Body of pancreas (tissue), 4 donors: ENCODE measurements at regions not wholly inside any gene's neighbourhood (a gene's known extent, or its start where the extent isn't known, plus 50 kb on each side); places are given as distances from the start of the nearest gene placed in this dataset.

ENCODE experiments used
- ATAC-seq: fragments of 150-250 bp; one replicate; pipeline ENCODE4 v1.9.1; 2016
- DNase-seq, 4 donors: peaks; one replicate each; pipeline ENCODE4 v3.0.0-alpha.2; 2019
- H3K27ac ChIP-seq, 4 donors: fragments of 200-600 bp; sonication (generic); 1 replicate in 3 of 4; 2 replicates in 1 of 4; pipeline versions ENCODE4 v1.5.1 to v1.6.1; 2016 to 2019; ENCODE audit warnings: mild to moderate bottlenecking in 1 of 4, mixed read lengths in 1 of 4, moderate library complexity in 1 of 4
- H3K27me3 ChIP-seq, 2 donors: fragments of 200-600 bp; sonication (generic); one replicate each; pipeline ENCODE4 v1.6.0; 2016; ENCODE audit warnings: mild to moderate bottlenecking in 1 of 2
- H3K36me3 ChIP-seq, 2 donors: fragments of 200-600 bp; sonication (generic); replicated peaks in 1 of 2; 2 replicates each; pipeline ENCODE4 v1.5.1; 2016; ENCODE audit warnings: low read depth in 2 of 2; ENCODE audit not compliant: insufficient read depth in 1 of 2
- H3K4me1 ChIP-seq: fragments of 200-600 bp; sonication (generic); one replicate; pipeline ENCODE4 v1.6.0; 2016
- H3K4me3 ChIP-seq, 2 donors: fragments of 200-600 bp; sonication (generic); 1 replicate in 1 of 2; 2 replicates in 1 of 2; pipeline ENCODE4 v1.5.1; 2016 to 2019
- H3K9me3 ChIP-seq, 3 donors: fragments of 200-600 bp; sonication (generic); 1 replicate in 2 of 3; 2 replicates in 1 of 3; pipeline ENCODE4 v1.5.1; 2016
- POLR2A ChIP-seq, 3 donors: fragments of 450-650 bp; IDR thresholded peaks; one replicate each; pipeline ENCODE4 v1.6.1; 2016; ENCODE audit warnings: antibody characterized with exemption in 3 of 3, mild to moderate bottlenecking in 2 of 3
- WGBS, 2 donors: methylation state at CpG; one replicate each; pipeline ENCODE4 v1.1.5; 2017; 5-methylcytosine and 5-hydroxymethylcytosine counted together
- intact Hi-C: fragments of 100-400 bp; cut with DNase I; formaldehyde crosslinking; loops from one replicate; pipeline ENCODE4 v1.15.1; 2023
- TF ChIP-seq, protein P1 (sequence below), 7 experiments: fragments of 450-650 bp in 4 of 7; fragments of 200-600 bp in 3 of 7; sonication (generic) in 3 of 7; IDR thresholded peaks; one replicate each; pipeline ENCODE4 v1.5.1; 2016 to 2019; ENCODE audit warnings: antibody characterized with exemption in 7 of 7

DNA sequence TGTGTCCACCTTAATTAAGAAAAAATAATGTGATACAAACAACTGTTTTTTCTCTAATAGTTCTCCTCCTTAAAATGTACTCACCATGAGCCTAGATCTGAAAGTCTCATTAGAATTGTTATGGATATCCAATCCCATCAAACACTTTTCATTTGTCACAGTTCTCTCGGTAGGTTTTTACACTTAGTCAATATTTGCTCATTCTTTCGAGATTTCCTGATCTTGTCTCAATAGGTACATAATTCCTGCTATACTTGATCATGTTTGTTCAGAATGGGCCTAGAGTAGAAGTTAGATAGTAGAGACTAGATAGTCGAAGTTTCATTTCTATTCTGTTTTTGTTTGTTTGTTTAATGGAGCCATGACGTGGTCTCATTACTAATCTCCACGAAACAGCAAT, 2005.7 kb downstream of the NCAM2 start:
- Histone ChIP-seq H3K4me1 (no peaks in the 10 kb centered on the region), H3K9me3 (no peaks in the 10 kb centered on the region), H3K27me3 (no peaks in the 10 kb centered on the region), H3K4me3 (no peak overlapping the region), H3K36me3 (no peaks in the 10 kb centered on the region), H3K27ac (no peak overlapping the region)
- ATAC-seq = no peak
- no peak for DNase-seq
- WGBS, 2 donors = 17 to 26% methylated on average over 5 of the region's 5 CpGs
- TF ChIP-seq, protein P1, sequence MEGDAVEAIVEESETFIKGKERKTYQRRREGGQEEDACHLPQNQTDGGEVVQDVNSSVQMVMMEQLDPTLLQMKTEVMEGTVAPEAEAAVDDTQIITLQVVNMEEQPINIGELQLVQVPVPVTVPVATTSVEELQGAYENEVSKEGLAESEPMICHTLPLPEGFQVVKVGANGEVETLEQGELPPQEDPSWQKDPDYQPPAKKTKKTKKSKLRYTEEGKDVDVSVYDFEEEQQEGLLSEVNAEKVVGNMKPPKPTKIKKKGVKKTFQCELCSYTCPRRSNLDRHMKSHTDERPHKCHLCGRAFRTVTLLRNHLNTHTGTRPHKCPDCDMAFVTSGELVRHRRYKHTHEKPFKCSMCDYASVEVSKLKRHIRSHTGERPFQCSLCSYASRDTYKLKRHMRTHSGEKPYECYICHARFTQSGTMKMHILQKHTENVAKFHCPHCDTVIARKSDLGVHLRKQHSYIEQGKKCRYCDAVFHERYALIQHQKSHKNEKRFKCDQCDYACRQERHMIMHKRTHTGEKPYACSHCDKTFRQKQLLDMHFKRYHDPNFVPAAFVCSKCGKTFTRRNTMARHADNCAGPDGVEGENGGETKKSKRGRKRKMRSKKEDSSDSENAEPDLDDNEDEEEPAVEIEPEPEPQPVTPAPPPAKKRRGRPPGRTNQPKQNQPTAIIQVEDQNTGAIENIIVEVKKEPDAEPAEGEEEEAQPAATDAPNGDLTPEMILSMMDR (IDR thresholded peaks at IDR 0.05) = no peak
- no peak for TF ChIP-seq POLR2A (IDR thresholded peaks at IDR 0.05)
- intact Hi-C loops = no loop called here

DNA sequence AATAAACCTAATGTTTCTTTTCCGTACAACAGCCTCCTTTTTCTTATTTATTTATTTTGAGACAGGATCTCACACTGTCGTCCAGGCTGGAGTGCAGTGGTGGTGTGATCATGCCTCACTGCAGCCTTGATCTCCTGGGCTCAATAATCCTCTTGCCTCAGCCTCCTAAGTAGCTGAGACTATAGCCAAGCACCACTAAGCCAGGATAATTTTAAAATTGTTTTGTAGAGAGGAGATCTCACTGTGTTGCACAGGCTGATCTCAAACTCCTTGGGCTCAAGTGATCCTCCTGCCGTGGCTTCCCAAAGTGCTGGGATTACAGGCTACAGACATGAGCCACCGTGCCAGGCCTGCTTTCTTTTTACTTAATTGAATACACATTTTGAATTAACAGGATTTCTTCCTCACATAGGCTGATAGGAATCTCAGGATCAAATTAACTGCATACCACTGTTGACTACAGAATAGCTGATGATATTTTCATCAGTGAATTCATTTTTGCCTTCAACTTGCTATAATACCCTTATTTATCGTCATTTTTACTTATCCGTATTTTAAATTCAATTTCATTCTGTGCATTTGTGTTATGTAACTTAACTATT, 2010.5 kb downstream of the NCAM2 start:
- H3K27me3 ChIP-seq = no peaks in the 10 kb centered on the region
- TF ChIP-seq, protein P1 (IDR thresholded peaks at IDR 0.05) = no peak
- TF ChIP-seq POLR2A (IDR thresholded peaks at IDR 0.05) = no peak
- no peaks in the 10 kb centered on the region for H3K4me1 ChIP-seq
- no peak for DNase-seq
- no peaks in the 10 kb centered on the region for H3K9me3 ChIP-seq
- intact Hi-C loops = no loop called here
- no peaks in the 10 kb centered on the region for H3K36me3 ChIP-seq
- ATAC-seq = no peak
- 44 to 53% methylated on average over 6 of the region's 6 CpGs for WGBS, 2 donors
- H3K4me3 ChIP-seq = no peak overlapping the region
- H3K27ac ChIP-seq = no peak overlapping the region

DNA sequence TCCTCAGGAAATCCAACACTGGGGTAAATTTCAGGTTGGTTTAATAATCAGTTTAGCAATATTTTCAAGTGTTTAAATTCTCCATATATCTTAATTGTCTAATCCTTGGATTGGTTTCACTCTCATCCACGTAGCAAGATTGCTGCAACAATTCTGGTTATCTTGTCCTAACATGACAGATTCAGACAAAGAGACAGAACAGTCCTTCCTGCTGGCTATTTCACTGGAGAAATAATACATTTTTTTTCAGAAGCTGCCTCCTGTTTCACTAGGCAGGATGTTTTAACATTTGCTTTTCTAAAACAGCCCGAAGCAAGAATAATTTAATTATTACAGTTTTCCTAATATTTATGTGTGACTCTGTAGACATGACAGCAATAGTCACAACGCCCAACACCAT, 2011.2 kb downstream of the NCAM2 start:
- Histone ChIP-seq H3K36me3 (no peaks in the 10 kb centered on the region), H3K9me3 (no peaks in the 10 kb centered on the region), H3K27me3 (no peaks in the 10 kb centered on the region), H3K4me1 (no peaks in the 10 kb centered on the region), H3K4me3 (no peak overlapping the region), H3K27ac (no peak overlapping the region)
- intact Hi-C loops = no loop called here
- no peak for TF ChIP-seq POLR2A (IDR thresholded peaks at IDR 0.05)
- TF ChIP-seq, protein P1 (IDR thresholded peaks at IDR 0.05) = no peak
- DNase-seq (no peak), ATAC-seq (no peak)
- 36 to 37% methylated on average over 3 of the region's 3 CpGs for WGBS, 2 donors

DNA sequence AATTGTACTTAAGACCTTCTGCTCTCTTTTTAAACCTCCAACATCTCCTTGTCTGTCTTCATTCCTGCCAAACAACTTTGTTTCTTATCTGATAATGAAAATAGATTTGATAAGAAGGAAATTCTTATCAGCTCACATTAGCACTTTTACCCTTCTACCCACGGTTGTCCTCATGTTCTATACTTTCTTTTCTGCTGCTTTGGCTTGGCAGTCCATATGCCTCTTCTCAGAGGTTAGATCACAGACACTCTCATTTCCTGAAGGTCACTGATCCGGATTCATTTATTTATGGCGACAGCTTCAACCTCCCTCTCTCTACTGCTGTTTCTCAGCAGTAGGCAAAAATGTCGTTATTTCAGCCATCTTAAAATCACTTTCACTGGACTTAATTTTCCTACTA, 2015.8 kb downstream of the NCAM2 start:
- Histone ChIP-seq H3K9me3 (no peaks in the 10 kb centered on the region), H3K27ac (no peak overlapping the region), H3K4me1 (no peaks in the 10 kb centered on the region), H3K27me3 (no peaks in the 10 kb centered on the region), H3K4me3 (no peak overlapping the region), H3K36me3 (no peaks in the 10 kb centered on the region)
- TF ChIP-seq POLR2A (IDR thresholded peaks at IDR 0.05) = no peak
- TF ChIP-seq, protein P1 (IDR thresholded peaks at IDR 0.05) = no peak
- 21 to 28% methylated on average over 4 of the region's 4 CpGs for WGBS, 2 donors
- no peak for DNase-seq
- intact Hi-C loops = no loop called here
- ATAC-seq = no peak

DNA sequence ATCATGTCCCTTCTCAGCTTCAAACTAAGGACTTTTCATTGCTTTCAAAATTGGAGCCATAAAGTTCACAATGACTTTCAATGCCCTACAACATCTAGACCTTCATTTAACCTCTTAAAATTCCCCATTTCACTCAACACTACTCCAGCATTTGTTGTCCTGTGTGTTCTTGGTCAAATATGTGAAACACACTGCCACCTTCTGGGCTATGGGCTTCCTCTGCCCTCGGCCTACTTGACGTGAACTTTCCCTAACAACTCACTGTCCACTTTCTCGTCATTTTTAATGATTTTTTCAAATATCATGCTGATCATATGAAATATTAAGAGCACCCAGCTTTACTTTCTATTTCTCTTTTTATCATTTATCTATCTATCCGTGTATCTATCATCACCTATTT, 2018.4 kb downstream of the NCAM2 start:
- H3K4me1 ChIP-seq = no peaks in the 10 kb centered on the region
- H3K27ac ChIP-seq = no peak overlapping the region
- no peaks in the 10 kb centered on the region for H3K27me3 ChIP-seq
- TF ChIP-seq, protein P1 (IDR thresholded peaks at IDR 0.05) = no peak
- DNase-seq (no peak), ATAC-seq (no peak)
- H3K9me3 ChIP-seq = no peaks in the 10 kb centered on the region
- H3K4me3 ChIP-seq = no peak overlapping the region
- intact Hi-C loops = no loop called here
- WGBS, 2 donors = 21 to 30% methylated on average over 4 of the region's 4 CpGs
- H3K36me3 ChIP-seq = no peaks in the 10 kb centered on the region
